ENCODE measurements at regions not wholly inside any gene's neighbourhood (a gene's known extent, or its start where the extent isn't known, plus 50 kb on each side); places are given as distances from the start of the nearest gene placed in this dataset.
A peak's percentile ranks its signal among the peaks of the same experiment; 100 is the strongest.

GRCh38 chr1:50343323-50343722 lies 79.9 kb downstream of the DMRTA2 start:
- ATAC-seq: no peak
- TF ChIP-seq, protein P1, sequence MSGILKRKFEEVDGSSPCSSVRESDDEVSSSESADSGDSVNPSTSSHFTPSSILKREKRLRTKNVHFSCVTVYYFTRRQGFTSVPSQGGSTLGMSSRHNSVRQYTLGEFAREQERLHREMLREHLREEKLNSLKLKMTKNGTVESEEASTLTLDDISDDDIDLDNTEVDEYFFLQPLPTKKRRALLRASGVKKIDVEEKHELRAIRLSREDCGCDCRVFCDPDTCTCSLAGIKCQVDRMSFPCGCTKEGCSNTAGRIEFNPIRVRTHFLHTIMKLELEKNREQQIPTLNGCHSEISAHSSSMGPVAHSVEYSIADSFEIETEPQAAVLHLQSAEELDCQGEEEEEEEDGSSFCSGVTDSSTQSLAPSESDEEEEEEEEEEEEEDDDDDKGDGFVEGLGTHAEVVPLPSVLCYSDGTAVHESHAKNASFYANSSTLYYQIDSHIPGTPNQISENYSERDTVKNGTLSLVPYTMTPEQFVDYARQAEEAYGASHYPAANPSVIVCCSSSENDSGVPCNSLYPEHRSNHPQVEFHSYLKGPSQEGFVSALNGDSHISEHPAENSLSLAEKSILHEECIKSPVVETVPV (CRISPR knock-in tag; IDR thresholded peaks at IDR 0.05): no peak
- no peak for TF ChIP-seq ZC3H10 (CRISPR knock-in tag; IDR thresholded peaks at IDR 0.05)
- TF ChIP-seq BACH2 (CRISPR knock-in tag; IDR thresholded peaks at IDR 0.05; ENCODE audit: borderline replicate concordance): no peak
- TF ChIP-seq ARNTL (CRISPR knock-in tag; IDR thresholded peaks at IDR 0.05; ENCODE audit: borderline replicate concordance, low read depth): no peak
- TF ChIP-seq RARB (CRISPR knock-in tag; IDR thresholded peaks at IDR 0.05): no peak
- TF ChIP-seq ZNF565 (CRISPR knock-in tag; conservative IDR thresholded peaks at IDR 0.05; ENCODE audit: low read depth): no peak
- TF ChIP-seq PPARA (CRISPR knock-in tag; IDR thresholded peaks at IDR 0.05; ENCODE audit: borderline replicate concordance): no peak
- TF ChIP-seq OSR1 (CRISPR knock-in tag; IDR thresholded peaks at IDR 0.05): no peak
- TF ChIP-seq, protein P2, sequence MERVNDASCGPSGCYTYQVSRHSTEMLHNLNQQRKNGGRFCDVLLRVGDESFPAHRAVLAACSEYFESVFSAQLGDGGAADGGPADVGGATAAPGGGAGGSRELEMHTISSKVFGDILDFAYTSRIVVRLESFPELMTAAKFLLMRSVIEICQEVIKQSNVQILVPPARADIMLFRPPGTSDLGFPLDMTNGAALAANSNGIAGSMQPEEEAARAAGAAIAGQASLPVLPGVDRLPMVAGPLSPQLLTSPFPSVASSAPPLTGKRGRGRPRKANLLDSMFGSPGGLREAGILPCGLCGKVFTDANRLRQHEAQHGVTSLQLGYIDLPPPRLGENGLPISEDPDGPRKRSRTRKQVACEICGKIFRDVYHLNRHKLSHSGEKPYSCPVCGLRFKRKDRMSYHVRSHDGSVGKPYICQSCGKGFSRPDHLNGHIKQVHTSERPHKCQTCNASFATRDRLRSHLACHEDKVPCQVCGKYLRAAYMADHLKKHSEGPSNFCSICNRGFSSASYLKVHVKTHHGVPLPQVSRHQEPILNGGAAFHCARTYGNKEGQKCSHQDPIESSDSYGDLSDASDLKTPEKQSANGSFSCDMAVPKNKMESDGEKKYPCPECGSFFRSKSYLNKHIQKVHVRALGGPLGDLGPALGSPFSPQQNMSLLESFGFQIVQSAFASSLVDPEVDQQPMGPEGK (CRISPR knock-in tag; IDR thresholded peaks at IDR 0.05; ENCODE audit: borderline replicate concordance): no peak
- no peak for TF ChIP-seq ESRRG (CRISPR knock-in tag; IDR thresholded peaks at IDR 0.05)
- no peak for TF ChIP-seq TSHZ2 (CRISPR knock-in tag; IDR thresholded peaks at IDR 0.05)
- TF ChIP-seq TOX (CRISPR knock-in tag; IDR thresholded peaks at IDR 0.05; ENCODE audit: borderline replicate concordance): no peak
- TF ChIP-seq ZNF8 (CRISPR knock-in tag; IDR thresholded peaks at IDR 0.05): no peak
- no peak for TF ChIP-seq ZNF70 (CRISPR knock-in tag; IDR thresholded peaks at IDR 0.05)
- no peak for TF ChIP-seq TCF4 (CRISPR knock-in tag; IDR thresholded peaks at IDR 0.05; ENCODE audit: borderline replicate concordance)
- no peak for TF ChIP-seq POU6F1 (CRISPR knock-in tag; IDR thresholded peaks at IDR 0.05; ENCODE audit: borderline replicate concordance, low read depth)
- TF ChIP-seq ISL1 (CRISPR knock-in tag; IDR thresholded peaks at IDR 0.05): no peak

GRCh38 chr1:50342525-50342924 lies 80.7 kb downstream of the DMRTA2 start:
- ATAC-seq: peak; percentile 44; the same call in 1 of the 3 replicates
- peak; percentile 65 for TF ChIP-seq TCF4 (CRISPR knock-in tag; IDR thresholded peaks at IDR 0.05; ENCODE audit: borderline replicate concordance)
- TF ChIP-seq GLIS3 (CRISPR knock-in tag; IDR thresholded peaks at IDR 0.05): no peak
- TF ChIP-seq TOX (CRISPR knock-in tag; IDR thresholded peaks at IDR 0.05; ENCODE audit: borderline replicate concordance): no peak
- no peak for TF ChIP-seq ZNF70 (CRISPR knock-in tag; IDR thresholded peaks at IDR 0.05)
- TF ChIP-seq, protein P1 (CRISPR knock-in tag; IDR thresholded peaks at IDR 0.05): 0 out of 2 replicates have a peak, but pooled peaks have one; percentile 66
- no peak for TF ChIP-seq ISL1 (CRISPR knock-in tag; IDR thresholded peaks at IDR 0.05)
- no peak for TF ChIP-seq CREB5 (CRISPR knock-in tag; IDR thresholded peaks at IDR 0.05; ENCODE audit: low read depth)
- TF ChIP-seq TSHZ2 (CRISPR knock-in tag; IDR thresholded peaks at IDR 0.05): no peak
- no peak for TF ChIP-seq POU6F1 (CRISPR knock-in tag; IDR thresholded peaks at IDR 0.05; ENCODE audit: borderline replicate concordance, low read depth)
- TF ChIP-seq, protein P2 (CRISPR knock-in tag; IDR thresholded peaks at IDR 0.05; ENCODE audit: borderline replicate concordance): no peak
- TF ChIP-seq PPARA (CRISPR knock-in tag; IDR thresholded peaks at IDR 0.05; ENCODE audit: borderline replicate concordance): no peak
- no peak for TF ChIP-seq ESRRG (CRISPR knock-in tag; IDR thresholded peaks at IDR 0.05)
- TF ChIP-seq RARB (CRISPR knock-in tag; IDR thresholded peaks at IDR 0.05): no peak
